B cell (primary cell): ENCODE measurements at regions not wholly inside any gene's neighbourhood (a gene's known extent, or its start where the extent isn't known, plus 50 kb on each side); places are given as distances from the start of the nearest gene placed in this dataset.

Experiments used
- ATAC-seq: fragments of 200-7000 bp; cut with Tn5 transposase; one replicate; pipeline ENCODE4 v1.10.0; 2021; ENCODE audit warnings: low read depth, mild to moderate bottlenecking, moderate number of reproducible peaks, moderate library complexity
- CTCF ChIA-PET: fragments of 350-600 bp; sonication (Branson Sonifier 250); formaldehyde crosslinking; loops from one replicate; lab custom pipeline; 2021; ENCODE audit warnings: antibody characterized with exemption, inconsistent platforms; lab: Charles Lee
- POLR2A ChIA-PET: fragments of 350-600 bp; sonication (Branson Sonifier 250); formaldehyde crosslinking; loops from one replicate; lab custom pipeline; 2021; ENCODE audit warnings: antibody characterized with exemption; lab: Charles Lee
- DNase-seq: peaks from one replicate; pipeline ENCODE4 v3.0.0; 2013
- H2AFZ ChIP-seq: 2 replicates; pipeline ENCODE4 v1.6.1; 2012; ENCODE audit warnings: mild to moderate bottlenecking, low read depth, low read length; ENCODE audit not compliant: insufficient read depth, poor library complexity, severe bottlenecking
- H3K27ac ChIP-seq, 2 donors: 1 replicate in 1 of 2; 2 replicates in 1 of 2; pipeline ENCODE4 v1.5.1; 2012 to 2013; ENCODE audit warnings: low read length in 2 of 2, mild to moderate bottlenecking in 2 of 2, moderate library complexity in 1 of 2
- H3K27me3 ChIP-seq, 4 experiments: fragments of 200-600 bp in 1 of 4; sonication (generic) in 1 of 4; replicated peaks in 1 of 4; 1 replicate in 2 of 4; 2 replicates in 2 of 4; pipeline versions ENCODE4 v1.6.1 to v1.7.0; 2013 to 2016; ENCODE audit warnings: low read length in 3 of 4, mild to moderate bottlenecking in 2 of 4, mixed read lengths in 1 of 4, moderate library complexity in 1 of 4; ENCODE audit not compliant: insufficient read depth in 4 of 4, control insufficient read depth in 3 of 4; ENCODE audit errors: control extremely low read depth in 1 of 4
- H3K36me3 ChIP-seq, 2 experiments: replicated peaks in 1 of 2; 1 replicate in 1 of 2; 2 replicates in 1 of 2; pipeline versions ENCODE4 v1.6.1 to v1.7.1; 2013; ENCODE audit warnings: low read length in 1 of 2; ENCODE audit not compliant: insufficient read depth in 2 of 2, control insufficient read depth in 1 of 2; ENCODE audit errors: control extremely low read depth in 1 of 2, extremely low read depth in 1 of 2
- H3K4me1 ChIP-seq, 2 donors: fragments of 200-600 bp in 1 of 2; sonication (generic) in 1 of 2; 1 replicate in 1 of 2; 2 replicates in 1 of 2; pipeline versions ENCODE4 v1.5.1 to v1.6.1; 2013 to 2017; ENCODE audit warnings: low read length in 2 of 2; ENCODE audit not compliant: control insufficient read depth in 2 of 2, insufficient read depth in 2 of 2
- H3K4me2 ChIP-seq: replicated peaks from 2 replicates; pipeline ENCODE3; 2012; ENCODE audit warnings: mild to moderate bottlenecking, low read depth, low read length; ENCODE audit not compliant: poor library complexity, severe bottlenecking
- H3K4me3 ChIP-seq, 5 experiments: fragments of 200-600 bp in 1 of 5; sonication (generic) in 1 of 5; 1 replicate in 3 of 5; 2 replicates in 2 of 5; pipeline versions ENCODE4 v1.5.1 to v1.7.0; 2011 to 2016; ENCODE audit warnings: low read length in 4 of 5, mild to moderate bottlenecking in 4 of 5, low read depth in 2 of 5, control low read depth in 1 of 5, moderate library complexity in 1 of 5; ENCODE audit not compliant: insufficient read depth in 1 of 5; ENCODE audit errors: control extremely low read depth in 1 of 5, extremely low read depth in 1 of 5
- H3K79me2 ChIP-seq: fragments of 200-600 bp; sonication (generic); one replicate; pipeline ENCODE4 v1.6.0; 2016; ENCODE audit warnings: low read length; ENCODE audit not compliant: control insufficient read depth, insufficient read depth
- H3K9ac ChIP-seq: fragments of 200-600 bp; sonication (generic); 2 replicates; pipeline ENCODE4 v1.6.1; 2017; ENCODE audit warnings: mild to moderate bottlenecking, low read length, moderate library complexity
- H3K9me3 ChIP-seq, 3 donors: one replicate each; pipeline versions ENCODE4 v1.6.1 to v1.7.1; 2013; ENCODE audit warnings: low read length in 2 of 3; ENCODE audit not compliant: control insufficient read depth in 2 of 3, insufficient read depth in 1 of 3; ENCODE audit errors: control extremely low read depth in 1 of 3
- H4K20me1 ChIP-seq: 2 replicates; pipeline ENCODE4 v1.6.0; 2012; ENCODE audit warnings: mild to moderate bottlenecking, low read length; ENCODE audit not compliant: insufficient read depth, control insufficient read depth, poor library complexity, severe bottlenecking
- H3K27ac Mint-ChIP-seq: one replicate; pipeline ENCODE4 v1.8.0; 2021; ENCODE audit warnings: mixed read lengths
- H3K27me3 Mint-ChIP-seq: one replicate; pipeline ENCODE4 v1.8.0; 2021; ENCODE audit warnings: mixed read lengths
- H3K4me1 Mint-ChIP-seq: one replicate; pipeline ENCODE4 v1.8.0; 2021; ENCODE audit warnings: mixed read lengths
- H3K4me3 Mint-ChIP-seq: one replicate; pipeline ENCODE4 v1.8.0; 2021; ENCODE audit warnings: mixed read lengths
- H3K9me3 Mint-ChIP-seq: one replicate; pipeline ENCODE4 v1.8.0; 2022; ENCODE audit warnings: mixed read lengths; ENCODE audit not compliant: insufficient read depth
- EZH2 ChIP-seq: IDR thresholded peaks from 2 replicates; pipeline ENCODE4 v1.6.1; 2012; ENCODE audit warnings: borderline replicate concordance, low read depth, mild to moderate bottlenecking, moderate library complexity, low read length; ENCODE audit not compliant: insufficient read depth, poor library complexity, severe bottlenecking
- WGBS: methylation state at CpG from one replicate; pipeline ENCODE4 v1.1.5; 2013; ENCODE audit warnings: missing lambda C conversion rate; ENCODE audit not compliant: insufficient coverage; 5-methylcytosine and 5-hydroxymethylcytosine counted together
- intact Hi-C: fragments of 100-400 bp; cut with micrococcal nuclease; formaldehyde crosslinking; loops from one replicate; pipeline ENCODE4 v1.10.0; 2022
- TF ChIP-seq, protein P1 (sequence below): fragments of 200-600 bp; IDR thresholded peaks from one replicate; pipeline ENCODE4 v1.8.0; 2022; ENCODE audit warnings: antibody characterized with exemption, mild to moderate bottlenecking

- CTCF ChIA-PET, result no interaction called here
Observed at GRCh38 chr12:60836651-60837050, 1240.8 kb downstream of the SLC16A7 start.

DNA sequence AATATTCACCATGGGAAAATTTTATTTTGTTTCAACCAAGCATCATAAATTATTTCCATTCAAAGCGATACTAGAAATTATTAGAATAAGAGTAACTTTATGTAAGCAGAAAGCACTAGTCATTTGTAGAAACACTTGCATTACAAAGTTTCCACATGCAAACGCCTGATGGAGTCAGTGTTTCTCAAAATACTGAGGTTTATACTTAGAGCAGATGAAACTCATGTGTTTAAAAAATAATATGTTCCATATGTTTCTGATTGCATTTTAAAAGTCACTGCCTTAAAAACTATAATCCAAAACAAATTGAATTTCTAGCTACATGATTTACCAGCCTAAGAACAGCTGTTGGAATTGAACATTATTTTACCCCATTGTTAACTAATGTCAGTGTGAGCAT is 1246.4 kb downstream of the SLC16A7 start:
- Histone ChIP-seq H3K4me1 (no peaks in the 10 kb centered on the region), H4K20me1 (no peaks in the 10 kb centered on the region), H3K27ac (no peak overlapping the region), H3K36me3 (no peaks in the 10 kb centered on the region), H3K4me3 (no peak overlapping the region), H3K79me2 (no peaks in the 10 kb centered on the region), H3K4me2 (no peak overlapping the region), H3K9ac (no peak overlapping the region), H3K9me3 (peaks cover 0 to 3% (median 2%) of the 10 kb centered on the region in 3 donors), H2AFZ (no peak overlapping the region), H3K27me3 (no peaks in the 10 kb centered on the region)
- H3K9me3 Mint-ChIP-seq, result peaks cover 4% of the 10 kb centered on the region
- CTCF ChIA-PET, result no interaction called here
- TF ChIP-seq, protein P1, sequence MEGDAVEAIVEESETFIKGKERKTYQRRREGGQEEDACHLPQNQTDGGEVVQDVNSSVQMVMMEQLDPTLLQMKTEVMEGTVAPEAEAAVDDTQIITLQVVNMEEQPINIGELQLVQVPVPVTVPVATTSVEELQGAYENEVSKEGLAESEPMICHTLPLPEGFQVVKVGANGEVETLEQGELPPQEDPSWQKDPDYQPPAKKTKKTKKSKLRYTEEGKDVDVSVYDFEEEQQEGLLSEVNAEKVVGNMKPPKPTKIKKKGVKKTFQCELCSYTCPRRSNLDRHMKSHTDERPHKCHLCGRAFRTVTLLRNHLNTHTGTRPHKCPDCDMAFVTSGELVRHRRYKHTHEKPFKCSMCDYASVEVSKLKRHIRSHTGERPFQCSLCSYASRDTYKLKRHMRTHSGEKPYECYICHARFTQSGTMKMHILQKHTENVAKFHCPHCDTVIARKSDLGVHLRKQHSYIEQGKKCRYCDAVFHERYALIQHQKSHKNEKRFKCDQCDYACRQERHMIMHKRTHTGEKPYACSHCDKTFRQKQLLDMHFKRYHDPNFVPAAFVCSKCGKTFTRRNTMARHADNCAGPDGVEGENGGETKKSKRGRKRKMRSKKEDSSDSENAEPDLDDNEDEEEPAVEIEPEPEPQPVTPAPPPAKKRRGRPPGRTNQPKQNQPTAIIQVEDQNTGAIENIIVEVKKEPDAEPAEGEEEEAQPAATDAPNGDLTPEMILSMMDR, result no peak
- no peak for TF ChIP-seq EZH2
- no peak overlapping the region for H3K4me3 Mint-ChIP-seq
- DNase-seq (no peak), ATAC-seq (no peak)
- no peak overlapping the region for H3K27ac Mint-ChIP-seq
- intact Hi-C loops, result no loop called here
- POLR2A ChIA-PET, result no interaction called here
- no peaks in the 10 kb centered on the region for H3K4me1 Mint-ChIP-seq
- no CpG with 5 or more reads among the region's 2 CpGs for WGBS
- no peaks in the 10 kb centered on the region for H3K27me3 Mint-ChIP-seq

More at GRCh38 chr12:60836651-60837050, 1240.8 kb downstream of the SLC16A7 start:
- no peaks in the 10 kb centered on the region for H3K27me3 ChIP-seq
- no peak for DNase-seq
- H3K4me3 ChIP-seq, result no peak overlapping the region
- peaks cover 0 to 3% (median 2%) of the 10 kb centered on the region in 3 donors for H3K9me3 ChIP-seq
- no peak for TF ChIP-seq EZH2
- TF ChIP-seq, protein P1, result no peak
- peaks cover 2% of the 10 kb centered on the region for H3K9me3 Mint-ChIP-seq
- H3K27ac ChIP-seq, result no peak overlapping the region
- no peak overlapping the region for H3K27ac Mint-ChIP-seq
- no peak overlapping the region for H3K9ac ChIP-seq
- intact Hi-C loops, result no loop called here
- H3K4me1 ChIP-seq, result no peaks in the 10 kb centered on the region
- no peak overlapping the region for H2AFZ ChIP-seq
- H3K4me2 ChIP-seq, result no peak overlapping the region
- no peaks in the 10 kb centered on the region for H3K36me3 ChIP-seq
- ATAC-seq, result no peak
- H4K20me1 ChIP-seq, result no peaks in the 10 kb centered on the region
- no peaks in the 10 kb centered on the region for H3K79me2 ChIP-seq
- H3K4me3 Mint-ChIP-seq, result no peak overlapping the region
- H3K27me3 Mint-ChIP-seq, result no peaks in the 10 kb centered on the region
- no CpG with 5 or more reads among the region's 1 CpG for WGBS
- POLR2A ChIA-PET, result no interaction called here
- H3K4me1 Mint-ChIP-seq, result no peaks in the 10 kb centered on the region
